Right lobe of liver (tissue), 4 donors: ENCODE measurements at regions not wholly inside any gene's neighbourhood (a gene's known extent, or its start where the extent isn't known, plus 50 kb on each side); places are given as distances from the start of the nearest gene placed in this dataset.

ENCODE experiments used
- POLR2A ChIP-seq: fragments of 450-650 bp; IDR thresholded peaks from one replicate; pipeline ENCODE4 v1.6.1; 2017; ENCODE audit warnings: antibody characterized with exemption, mild to moderate bottlenecking
- TF ChIP-seq, protein P1 (sequence below), 4 donors: fragments of 200-600 bp in 3 of 4; fragments of 450-650 bp in 1 of 4; IDR thresholded peaks; one replicate each; pipeline versions ENCODE4 v1.5.1 to v1.8.0; 2016 to 2022; ENCODE audit warnings: antibody characterized with exemption in 4 of 4, mild to moderate bottlenecking in 2 of 4
- donor health status: DM: no; HTN: no; CAD: no.
- donor health status: DM: no; HTN: no; CAD: no.
- donor health status: DM: no; HTN: yes; CAD: no.

DNA sequence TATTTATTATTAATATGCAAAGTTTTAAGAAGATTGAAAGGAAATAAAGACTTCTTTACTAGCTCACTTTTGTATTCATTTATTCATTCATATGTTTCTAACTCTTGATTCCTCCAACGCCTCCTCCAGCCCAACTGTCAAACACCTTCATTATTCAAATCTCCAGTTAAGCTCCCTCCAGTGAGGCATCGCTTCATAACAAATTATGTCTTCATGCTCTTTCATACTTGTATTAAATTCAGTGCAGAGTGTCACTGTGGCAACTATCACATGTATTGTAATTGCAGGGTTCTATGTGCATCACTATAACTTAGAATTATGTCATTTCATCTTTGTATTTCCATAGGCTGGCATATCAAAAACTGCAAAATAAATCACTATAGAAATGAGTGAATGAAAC is 1394.2 kb upstream of the PCDH7 start:
- TF ChIP-seq, protein P1, sequence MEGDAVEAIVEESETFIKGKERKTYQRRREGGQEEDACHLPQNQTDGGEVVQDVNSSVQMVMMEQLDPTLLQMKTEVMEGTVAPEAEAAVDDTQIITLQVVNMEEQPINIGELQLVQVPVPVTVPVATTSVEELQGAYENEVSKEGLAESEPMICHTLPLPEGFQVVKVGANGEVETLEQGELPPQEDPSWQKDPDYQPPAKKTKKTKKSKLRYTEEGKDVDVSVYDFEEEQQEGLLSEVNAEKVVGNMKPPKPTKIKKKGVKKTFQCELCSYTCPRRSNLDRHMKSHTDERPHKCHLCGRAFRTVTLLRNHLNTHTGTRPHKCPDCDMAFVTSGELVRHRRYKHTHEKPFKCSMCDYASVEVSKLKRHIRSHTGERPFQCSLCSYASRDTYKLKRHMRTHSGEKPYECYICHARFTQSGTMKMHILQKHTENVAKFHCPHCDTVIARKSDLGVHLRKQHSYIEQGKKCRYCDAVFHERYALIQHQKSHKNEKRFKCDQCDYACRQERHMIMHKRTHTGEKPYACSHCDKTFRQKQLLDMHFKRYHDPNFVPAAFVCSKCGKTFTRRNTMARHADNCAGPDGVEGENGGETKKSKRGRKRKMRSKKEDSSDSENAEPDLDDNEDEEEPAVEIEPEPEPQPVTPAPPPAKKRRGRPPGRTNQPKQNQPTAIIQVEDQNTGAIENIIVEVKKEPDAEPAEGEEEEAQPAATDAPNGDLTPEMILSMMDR (IDR thresholded peaks at IDR 0.05) = no peak
- no peak for TF ChIP-seq POLR2A
